WI38 (cell line): ENCODE measurements at regions not wholly inside any gene's neighbourhood (a gene's known extent, or its start where the extent isn't known, plus 50 kb on each side); places are given as distances from the start of the nearest gene placed in this dataset.
"Not testable (repeated sequence)": the region's sequence is repeated elsewhere in the genome, so short reads cannot be mapped to it uniquely, and the experiment has no call there.

Experiments used
- H3K4me3 ChIP-seq: 2 replicates; pipeline ENCODE4 v1.5.1; 2011; ENCODE audit warnings: low read depth, mild to moderate bottlenecking, control low read depth, low read length
- TF ChIP-seq, protein P1 (sequence below): IDR thresholded peaks from 2 replicates; pipeline ENCODE4 v1.5.1; 2012; ENCODE audit warnings: low read depth, mild to moderate bottlenecking, control low read depth, low read length

GRCh38 chr19:23474172-23474571 is 78.9 kb upstream of the ZNF91 start:
- TF ChIP-seq, protein P1, sequence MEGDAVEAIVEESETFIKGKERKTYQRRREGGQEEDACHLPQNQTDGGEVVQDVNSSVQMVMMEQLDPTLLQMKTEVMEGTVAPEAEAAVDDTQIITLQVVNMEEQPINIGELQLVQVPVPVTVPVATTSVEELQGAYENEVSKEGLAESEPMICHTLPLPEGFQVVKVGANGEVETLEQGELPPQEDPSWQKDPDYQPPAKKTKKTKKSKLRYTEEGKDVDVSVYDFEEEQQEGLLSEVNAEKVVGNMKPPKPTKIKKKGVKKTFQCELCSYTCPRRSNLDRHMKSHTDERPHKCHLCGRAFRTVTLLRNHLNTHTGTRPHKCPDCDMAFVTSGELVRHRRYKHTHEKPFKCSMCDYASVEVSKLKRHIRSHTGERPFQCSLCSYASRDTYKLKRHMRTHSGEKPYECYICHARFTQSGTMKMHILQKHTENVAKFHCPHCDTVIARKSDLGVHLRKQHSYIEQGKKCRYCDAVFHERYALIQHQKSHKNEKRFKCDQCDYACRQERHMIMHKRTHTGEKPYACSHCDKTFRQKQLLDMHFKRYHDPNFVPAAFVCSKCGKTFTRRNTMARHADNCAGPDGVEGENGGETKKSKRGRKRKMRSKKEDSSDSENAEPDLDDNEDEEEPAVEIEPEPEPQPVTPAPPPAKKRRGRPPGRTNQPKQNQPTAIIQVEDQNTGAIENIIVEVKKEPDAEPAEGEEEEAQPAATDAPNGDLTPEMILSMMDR: no peak
- no peak overlapping the region for H3K4me3 ChIP-seq

DNA sequence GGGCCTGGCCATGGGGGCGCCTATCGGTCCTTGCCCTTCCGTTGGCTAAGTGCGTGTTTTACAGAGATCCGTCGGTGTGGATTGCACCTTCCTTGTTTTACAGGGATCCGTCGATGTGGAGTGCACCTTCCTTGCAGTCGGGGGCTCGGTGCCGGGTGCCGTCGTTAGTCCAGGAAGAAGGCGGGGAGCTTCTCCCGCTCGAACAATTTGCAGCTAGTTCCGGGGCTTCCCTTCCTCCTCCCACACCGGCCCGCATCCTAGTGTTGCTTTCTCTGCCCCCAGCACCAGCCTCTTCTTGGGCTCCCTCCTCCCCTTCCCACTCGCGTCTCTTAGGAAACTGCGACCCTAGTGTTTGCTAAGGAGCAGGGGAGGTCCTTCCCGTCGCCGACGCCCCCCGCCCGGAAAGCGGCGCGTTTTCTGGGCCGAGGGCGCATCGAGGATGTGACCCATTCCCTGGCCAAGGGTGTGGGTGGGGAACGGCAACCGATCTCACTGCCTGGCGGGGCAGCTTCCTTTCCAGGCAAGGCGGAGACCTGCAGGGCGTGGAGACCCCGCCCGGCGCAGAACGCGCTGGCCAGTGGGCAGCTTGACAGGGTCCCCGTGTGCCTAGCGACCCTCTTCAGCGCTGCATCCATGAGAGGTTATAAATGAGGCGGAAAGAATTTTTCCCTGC is 75.7 kb upstream of the ZNF91 start:
- peak overlapping the region; percentile 55 for H3K4me3 ChIP-seq

GRCh38 chr19:23464349-23464748 is 69.1 kb upstream of the ZNF91 start:
- not testable (repeated sequence) for H3K4me3 ChIP-seq

More for the DNA sequence above, 75.7 kb upstream of the ZNF91 start:
- TF ChIP-seq, protein P1: no peak

DNA sequence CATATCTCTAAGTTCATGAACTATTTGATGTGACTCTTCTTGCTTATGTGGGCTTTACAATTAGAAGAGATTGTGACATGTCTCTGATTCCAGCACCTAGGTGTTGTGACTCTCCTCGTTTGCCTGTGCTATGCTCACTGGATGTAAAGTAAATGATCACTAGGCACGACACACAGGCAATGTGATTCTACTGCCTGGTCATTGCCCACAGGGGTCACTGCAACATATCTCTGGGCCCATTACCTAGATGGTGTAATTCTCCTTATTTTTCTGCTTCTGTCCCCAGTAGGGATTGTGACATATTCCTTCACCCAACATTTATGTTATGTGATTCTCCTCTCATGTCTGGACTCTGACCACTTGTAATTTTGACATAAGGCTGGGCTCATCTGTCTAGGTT is 65.8 kb upstream of the ZNF91 start:
- TF ChIP-seq, protein P1: no peak
- H3K4me3 ChIP-seq: no peak overlapping the region

DNA sequence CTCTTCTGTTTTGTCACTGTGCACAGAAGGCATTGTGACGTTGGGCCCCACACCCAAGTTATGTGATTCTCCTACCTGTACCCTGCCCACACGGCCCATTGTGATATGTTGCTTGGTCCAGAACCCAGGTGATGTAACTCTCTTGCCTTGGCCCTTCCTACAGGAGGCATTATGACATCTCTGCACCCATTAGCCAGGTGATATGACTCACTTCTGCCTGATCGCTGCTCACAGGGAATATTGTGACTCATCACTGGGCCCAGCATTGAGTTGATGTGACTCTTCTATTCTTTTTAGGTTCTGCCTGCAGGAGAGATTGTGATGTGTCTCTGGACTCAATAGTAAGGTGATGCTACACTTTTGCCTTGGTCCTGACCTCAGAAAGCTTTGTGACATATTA is 65.4 kb upstream of the ZNF91 start:
- TF ChIP-seq, protein P1: no peak
- no peak overlapping the region for H3K4me3 ChIP-seq
